ENCODE measurements at regions not wholly inside any gene's neighbourhood (a gene's known extent, or its start where the extent isn't known, plus 50 kb on each side); places are given as distances from the start of the nearest gene placed in this dataset.

- TF ChIP-seq YY1 (IDR thresholded peaks at IDR 0.05; ENCODE audit: insufficient read depth, insufficient read length): no peak
- no peak for TF ChIP-seq ZNF274 (IDR thresholded peaks at IDR 0.05; ENCODE audit: low read depth, low read length)
Observed at GRCh38 chr2:188181067-188181838, 110.4 kb upstream of the GULP1 start.
